CD4-positive, alpha-beta T cell treated with Interferon alpha-2 for 1 hour (primary cell): ENCODE measurements at regions not wholly inside any gene's neighbourhood (a gene's known extent, or its start where the extent isn't known, plus 50 kb on each side); places are given as distances from the start of the nearest gene placed in this dataset.
"Not testable (repeated sequence)": the region's sequence is repeated elsewhere in the genome, so short reads cannot be mapped to it uniquely, and the experiment has no call there.

Experiments used
- DNase-seq, 2 donors: peaks; one replicate each; pipeline ENCODE4 v3.0.0-alpha.2; 2020 to 2022

DNA sequence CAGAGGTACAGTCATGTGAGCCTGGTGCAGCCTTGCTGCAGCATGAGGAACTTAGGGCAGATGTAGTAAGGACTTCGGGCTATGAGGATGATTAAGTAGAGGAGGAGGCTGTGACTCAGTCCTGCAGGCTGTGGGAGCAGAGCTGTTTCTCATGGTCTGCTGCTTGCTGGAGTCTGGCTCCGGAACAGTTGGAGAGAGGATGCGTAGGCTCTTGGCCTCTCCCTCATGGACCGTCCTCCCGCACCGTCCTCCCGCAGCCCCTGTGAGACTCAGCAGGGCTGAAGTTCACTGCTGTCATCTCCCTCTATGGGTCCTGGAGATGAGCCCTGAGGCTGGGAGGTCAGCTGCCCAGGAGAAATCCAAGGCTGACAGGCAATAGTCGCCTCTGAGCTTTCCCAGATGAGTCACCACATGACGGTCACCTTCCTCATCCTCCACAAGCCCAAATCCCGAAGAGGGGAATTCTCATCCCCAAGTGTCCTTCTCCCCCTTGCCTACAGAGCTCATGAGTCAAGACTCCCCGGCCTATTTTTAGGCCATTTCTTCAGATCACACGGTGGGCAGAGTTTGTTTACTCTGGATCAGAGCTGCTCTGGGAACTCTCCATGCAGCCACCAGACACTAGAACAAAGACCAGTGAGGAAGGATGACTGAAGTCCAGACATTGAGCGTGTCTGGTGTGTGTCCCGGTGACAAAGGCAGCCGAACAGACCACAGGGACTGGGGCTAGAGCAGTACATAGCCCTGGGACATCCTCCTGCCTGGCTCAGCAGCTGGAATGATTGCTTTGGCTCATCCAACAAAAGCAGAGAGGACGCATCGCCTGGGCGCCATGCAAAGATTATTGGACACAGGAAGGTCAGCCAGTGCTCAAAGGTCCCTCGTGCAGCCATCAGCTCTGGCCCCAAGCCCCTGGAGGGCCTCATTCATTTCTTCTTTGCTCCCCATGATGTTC, 134.5 kb downstream of the NPIPB11 start:
- not testable (repeated sequence) for DNase-seq

DNA sequence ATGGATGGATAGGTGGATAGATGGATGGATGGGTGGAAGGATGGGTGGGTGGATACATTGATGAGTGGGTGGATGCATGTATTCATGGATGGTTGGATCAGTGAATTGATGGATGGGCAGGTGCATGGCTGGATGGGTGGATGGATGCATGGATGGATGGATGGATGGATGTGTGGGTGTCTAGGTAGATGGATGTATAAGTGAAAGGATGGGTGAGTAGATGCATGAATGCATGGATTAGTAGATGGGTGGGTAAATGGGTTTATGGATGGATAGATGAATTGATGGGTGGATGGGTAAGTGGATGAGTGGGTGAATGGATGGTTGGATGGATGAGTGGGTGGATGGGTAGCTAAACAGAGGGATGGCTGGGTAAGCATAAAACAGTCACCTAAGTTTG, 135.6 kb downstream of the NPIPB11 start:
- DNase-seq: not testable (repeated sequence)

DNA sequence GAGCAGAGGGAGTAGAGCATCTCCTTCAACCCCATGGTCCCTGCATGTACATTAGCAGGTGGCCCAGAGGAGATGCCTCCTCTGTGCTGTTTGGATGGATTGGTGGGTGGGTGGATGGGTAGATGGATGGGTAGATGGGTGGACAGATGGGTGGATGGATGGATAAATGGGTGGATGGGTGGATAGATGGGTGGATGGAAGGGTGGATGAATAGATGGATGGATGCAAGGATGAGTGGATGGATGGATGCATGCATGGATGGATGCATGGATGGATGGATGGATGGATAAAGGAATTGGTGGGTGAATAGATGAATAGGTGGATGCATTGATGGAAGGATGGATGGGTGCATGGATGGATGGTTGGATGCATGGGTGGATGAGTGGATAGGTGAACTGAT, 136.5 kb downstream of the NPIPB11 start:
- DNase-seq: not testable (repeated sequence)

DNA sequence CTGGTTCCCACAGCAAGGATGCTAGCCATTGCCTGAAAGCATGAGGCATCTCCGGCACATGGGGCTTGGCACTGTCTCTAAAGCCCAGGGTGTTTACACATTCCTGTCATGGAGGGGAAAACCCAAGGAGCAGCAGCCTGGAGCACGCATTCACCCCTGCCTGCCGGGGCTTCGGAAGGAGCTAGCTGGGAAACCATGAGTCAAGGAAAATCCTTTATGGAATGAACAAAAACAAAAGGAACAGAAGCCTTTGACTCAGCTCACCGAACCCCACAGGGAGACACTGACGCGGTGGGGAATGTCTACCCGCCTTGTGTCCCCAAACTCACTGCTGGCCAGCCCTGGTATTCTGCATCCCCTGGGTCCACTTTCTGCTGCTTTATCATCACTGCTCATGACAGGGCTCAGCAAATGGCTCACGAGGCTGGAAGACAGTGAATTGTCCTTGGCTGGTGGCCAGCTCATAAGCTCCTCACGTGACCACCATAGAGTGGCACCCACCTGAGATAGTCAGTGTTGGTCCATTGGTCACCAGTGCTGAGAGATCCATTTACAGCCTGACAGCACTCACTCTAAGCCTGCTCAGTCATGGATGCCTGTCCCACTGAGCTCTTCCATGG, 137.2 kb downstream of the NPIPB11 start:
- not testable (repeated sequence) for DNase-seq

DNA sequence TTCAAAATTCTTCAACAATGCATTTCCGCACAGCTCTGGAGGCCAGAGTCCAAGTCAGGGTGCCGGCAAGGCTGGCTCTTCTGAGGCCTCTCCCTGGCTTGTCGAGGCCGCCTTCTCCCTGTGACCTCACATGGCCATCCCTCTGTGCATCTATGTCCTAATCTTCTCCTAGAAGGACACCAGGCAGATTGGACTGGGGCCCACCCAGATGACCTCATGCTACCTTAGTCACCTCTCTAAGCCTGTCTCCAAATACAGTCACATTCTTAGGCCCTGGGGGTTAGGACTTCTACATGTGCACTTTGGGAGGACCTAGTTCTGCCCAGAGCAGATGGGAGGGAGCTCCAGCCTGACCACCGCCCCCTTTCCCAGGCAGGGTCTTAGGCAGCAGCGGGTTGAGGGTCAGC, 137.7 kb downstream of the NPIPB11 start:
- not testable (repeated sequence) for DNase-seq

DNA sequence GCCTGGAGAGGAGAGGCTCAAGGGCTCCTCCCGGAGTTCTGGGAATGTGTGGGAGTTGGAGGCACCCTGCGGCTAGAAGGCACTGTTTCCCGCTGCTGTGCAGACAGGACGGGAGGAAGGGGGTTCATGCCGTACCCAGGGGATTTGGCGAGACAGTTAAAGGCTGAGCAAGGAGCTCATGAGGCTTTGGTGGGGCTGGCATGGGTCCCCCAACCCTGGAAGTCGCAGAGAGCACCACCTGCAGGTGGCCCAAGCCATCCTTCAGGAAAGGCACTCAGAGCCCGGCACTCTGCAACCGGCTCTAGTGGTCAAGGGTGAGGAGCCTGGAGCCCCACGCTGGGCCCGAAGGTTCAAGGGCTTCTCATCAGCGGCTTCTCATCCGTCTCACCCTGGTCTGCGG, 138.2 kb downstream of the NPIPB11 start:
- not testable (repeated sequence) for DNase-seq

DNA sequence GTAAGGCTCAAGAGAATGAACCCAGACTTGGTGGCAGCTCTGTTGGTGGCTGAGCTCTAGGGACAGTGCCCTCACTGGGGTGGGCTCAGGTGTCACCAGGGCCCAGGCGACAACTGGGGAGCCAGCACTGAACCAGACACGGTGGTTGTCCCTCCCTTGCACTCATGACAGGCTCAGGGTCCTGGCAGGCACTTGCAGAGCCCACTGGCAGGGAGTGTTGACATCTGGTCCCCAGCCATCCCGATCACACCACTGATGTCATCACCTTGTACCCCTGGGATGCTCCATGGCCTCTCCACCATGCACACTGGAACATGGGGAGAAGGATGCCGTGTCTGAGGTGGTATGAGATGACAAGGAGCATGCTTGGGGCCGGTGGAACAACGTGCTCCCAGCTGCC, 138.6 kb downstream of the NPIPB11 start:
- DNase-seq: not testable (repeated sequence)

DNA sequence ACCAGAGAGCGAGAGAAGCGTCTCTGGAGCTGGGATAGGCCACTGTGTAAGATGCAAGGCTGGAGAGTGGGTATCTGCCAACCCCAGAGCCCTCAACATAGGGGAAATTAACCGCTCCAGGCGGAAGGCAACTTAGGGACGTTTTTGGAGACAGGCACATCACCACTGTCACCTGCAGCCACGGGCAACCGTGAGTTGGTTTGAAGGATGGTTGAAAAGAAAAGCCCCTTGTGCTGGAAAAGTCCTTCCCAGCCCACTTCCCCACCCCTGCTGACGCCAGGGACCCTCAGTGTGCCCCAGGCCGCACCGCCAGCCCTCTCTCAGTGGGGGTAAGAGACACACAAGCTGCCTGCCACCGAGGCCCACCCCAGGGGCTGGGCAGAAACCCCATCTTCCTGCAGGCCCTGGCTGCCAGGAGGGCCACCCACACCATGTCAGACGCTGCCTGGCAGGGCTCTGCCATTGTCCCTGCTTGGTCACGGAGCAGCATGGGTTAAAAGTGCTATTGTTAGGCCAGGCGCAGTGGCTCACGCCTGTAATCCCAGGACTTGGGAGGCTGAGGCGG, 139.4 kb downstream of the NPIPB11 start:
- DNase-seq: not testable (repeated sequence)

DNA sequence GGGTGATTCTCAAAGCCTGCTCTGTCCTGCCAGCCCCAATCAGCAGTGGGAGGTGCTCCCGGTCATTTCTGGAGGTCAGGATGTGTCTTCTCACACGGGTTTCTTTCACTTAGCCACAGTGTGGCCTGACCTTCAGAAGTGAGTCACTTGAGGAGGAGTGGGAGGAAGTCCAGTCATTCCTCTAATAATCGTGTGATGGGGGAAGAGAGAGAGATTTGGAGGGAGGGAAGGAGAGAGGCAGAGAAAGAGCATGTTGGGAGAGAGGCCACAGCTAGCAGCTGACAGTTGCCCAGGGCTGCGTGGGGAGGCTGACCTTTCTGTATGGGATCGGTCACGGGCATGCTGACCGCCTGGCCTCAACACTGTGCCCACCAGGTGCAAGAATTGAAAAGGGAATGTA, 139.9 kb downstream of the NPIPB11 start:
- DNase-seq: not testable (repeated sequence)

DNA sequence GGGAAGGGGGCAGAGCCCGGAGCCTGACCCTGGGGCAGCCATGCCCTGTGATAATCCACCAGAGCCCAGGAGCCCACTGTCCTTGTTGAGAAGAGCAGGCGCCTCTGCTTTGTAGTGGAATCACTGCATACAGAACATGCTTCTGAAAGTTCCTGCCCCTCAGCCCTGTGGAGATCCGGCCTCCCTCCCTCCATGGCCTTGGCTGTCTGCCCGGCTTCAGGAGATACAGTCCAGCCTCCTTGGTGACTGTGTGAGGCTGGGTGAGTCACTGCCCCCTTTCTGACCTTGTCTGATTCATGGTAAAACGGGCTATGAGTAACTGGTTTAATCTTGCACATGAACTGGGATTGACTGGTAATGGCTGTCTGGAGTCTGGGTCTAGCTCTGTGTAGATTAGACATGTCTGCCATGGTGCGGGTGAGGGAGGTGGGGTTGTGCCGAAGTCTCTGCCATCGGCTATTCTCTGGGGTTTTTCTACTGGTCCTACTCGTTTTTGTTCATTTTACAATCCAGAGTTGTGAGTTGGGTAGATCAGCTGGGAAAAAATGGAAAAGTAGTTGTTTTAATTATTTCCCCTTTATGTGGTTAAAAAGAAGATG, 141.2 kb downstream of the NPIPB11 start:
- DNase-seq: peak; percentile 7 to 54

DNA sequence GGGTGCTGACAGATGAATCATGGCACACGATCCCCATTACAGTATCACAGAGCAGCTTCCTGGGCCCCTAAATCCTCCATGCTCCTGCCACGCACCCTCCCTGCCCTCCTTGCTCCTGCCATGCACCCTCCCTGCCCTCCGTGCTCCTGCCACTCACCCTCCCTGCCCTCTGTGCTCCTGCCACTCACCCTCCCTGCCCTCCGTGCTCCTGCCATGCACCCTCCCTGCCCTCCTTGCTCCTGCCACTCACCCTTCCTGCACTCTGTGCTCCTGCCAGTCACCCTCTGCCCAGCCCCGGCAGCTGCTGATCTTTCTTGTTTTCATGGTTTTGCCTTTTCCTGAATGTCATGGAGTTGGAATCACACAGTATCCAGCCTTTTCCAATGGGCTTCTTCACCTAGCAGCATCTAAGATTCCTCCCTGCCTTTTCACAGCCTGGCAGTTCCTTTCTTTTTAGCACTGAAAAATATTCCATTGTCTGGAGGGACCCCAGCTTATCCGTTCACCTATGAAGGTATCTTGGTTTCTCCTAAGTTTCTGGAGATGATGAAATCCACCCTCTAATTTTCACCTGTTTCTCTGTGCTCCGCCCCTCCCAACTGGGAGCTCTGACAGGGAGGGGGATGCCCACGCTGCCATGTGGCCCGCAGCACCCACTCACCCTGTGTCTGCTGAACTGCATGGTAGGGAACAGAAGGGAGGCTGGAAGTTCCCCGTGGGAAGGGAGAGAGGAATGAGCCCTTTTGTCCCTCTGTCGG, 142.3 kb downstream of the NPIPB11 start:
- not testable (repeated sequence) for DNase-seq

DNA sequence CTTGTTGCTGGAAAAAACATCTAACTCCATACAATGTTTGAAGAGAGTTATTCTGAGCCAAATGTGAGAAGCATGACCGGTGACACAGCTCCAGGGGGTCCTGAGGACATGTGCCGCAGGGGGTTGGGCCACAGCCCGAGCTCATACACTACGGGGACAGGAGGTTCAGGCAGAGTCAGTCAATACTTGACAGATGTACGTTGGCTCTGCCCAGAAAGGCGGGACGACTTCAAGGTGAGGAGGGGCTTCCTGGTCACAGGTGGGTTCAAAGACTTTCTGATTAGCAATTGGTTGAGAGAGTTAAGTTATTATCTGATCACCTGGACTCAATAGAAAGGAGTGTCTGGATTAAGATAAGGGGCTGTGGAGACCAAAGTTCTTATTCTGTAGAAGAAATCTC, 143.8 kb downstream of the NPIPB11 start:
- not testable (repeated sequence) for DNase-seq

DNA sequence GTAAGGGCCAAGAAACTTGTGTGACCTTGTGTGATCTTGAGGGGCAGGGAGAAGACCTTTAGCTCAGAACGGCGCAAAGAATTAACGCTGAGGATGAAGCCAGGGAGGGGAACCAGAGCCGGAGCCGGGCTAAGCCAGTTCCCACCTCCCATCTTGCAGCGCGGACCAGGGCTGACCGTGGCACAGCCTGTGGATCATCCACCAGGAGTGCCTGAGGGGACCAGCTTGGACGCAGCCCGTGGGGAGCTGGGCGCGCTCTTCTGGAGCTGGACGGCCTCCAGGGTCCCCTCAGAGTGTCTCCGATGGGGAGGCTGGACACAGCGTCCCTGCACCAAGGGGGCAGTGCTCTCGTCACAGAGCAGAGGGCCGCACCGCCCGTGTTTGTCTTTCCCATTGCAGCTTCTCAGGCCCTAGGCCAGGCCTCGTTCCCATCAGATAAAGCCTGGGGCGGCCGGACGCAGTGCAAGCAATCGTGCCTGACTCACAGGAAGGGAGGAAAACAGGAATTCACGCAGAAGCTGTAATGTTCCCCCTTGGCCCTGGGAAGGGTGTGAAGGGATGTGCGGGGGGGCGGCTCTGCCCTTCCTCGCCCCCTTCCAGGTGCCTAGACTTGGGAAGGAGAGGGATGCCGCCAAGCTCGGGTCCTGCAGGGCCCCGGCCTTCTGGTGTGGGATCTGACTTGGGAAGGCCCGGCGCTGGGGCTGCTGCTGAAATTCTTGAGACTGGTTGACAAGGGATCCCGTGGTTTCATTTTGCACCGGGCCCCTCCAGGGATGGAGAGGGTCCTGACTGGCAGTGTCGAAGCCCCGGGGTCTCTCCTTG, 144.9 kb downstream of the NPIPB11 start:
- not testable (repeated sequence) for DNase-seq

DNA sequence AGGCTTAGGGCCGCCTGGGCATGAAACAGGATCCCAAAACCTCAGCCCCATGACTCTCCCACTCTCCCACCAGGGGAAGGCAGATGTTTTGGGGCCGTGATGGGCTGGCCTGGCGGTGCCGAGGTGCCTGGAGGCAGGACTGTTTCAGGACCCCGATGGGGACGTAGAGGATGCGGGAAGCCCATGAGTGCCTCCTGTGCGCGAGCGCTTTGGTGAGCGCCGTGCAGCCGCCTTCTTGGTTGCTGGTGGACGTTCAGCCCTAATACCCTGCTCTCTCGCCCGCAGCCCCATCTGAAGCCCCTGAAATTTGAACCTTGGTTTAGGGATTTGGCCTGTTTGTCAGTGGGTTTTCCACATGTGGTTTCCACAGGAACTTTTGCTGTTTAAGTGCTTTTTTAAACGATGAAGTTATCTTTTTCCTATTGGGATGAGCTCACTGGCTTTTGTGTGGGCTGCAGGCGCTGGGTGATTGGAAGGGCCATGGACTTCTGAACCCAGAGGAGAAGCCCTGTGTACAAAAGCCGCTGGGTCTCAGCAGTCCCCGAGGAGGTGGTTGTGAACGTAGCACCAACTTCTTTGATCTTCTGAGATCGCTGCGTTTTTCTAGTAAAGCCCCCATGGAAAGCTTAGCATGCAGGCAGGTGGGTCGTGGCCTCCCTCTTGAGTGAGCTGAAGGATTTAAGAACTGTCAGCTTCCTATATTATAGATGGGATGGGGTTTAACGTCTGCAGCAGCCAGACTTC, 145.7 kb downstream of the NPIPB11 start:
- not testable (repeated sequence) for DNase-seq

DNA sequence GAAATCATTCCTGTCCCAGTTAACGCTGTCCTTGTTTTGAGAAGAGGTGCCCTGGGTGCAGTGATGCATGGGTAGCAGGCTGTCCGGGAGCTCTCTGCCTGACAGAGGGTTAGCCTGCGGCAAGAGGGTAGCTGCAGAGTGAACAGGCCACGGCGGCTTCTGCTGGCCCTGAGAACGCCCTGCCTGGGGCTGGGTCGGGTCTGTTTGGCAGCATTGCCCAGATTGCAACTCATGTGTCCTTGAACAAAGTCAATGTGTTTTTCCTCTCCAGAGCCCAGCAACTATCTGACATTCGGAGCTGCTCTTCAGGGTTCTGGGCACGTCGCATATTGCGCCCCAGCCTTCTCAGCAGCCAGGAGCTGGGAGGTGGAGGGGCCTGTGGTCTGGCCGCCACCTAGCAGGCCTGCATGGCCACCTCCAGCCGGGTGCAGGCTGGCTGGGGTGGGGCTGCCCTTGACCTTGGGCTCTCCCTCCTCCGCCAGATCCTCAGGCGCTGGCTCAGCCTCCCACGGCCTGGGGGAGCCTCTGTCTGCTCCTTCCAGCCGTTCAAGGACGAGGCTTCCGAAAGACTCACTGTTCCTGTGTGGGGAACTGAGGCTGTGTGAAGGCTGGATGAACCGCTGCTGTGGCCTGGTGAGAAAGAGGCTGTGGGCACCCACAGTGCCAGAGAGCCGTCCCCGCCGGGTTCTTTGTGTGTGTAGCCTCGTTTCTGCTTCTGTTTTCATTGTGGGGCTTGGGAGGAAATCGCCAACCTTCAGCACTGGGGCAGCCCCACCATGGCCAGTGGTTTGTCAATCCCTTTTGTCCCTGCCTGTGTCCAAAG, 146.7 kb downstream of the NPIPB11 start:
- DNase-seq: not testable (repeated sequence)

DNA sequence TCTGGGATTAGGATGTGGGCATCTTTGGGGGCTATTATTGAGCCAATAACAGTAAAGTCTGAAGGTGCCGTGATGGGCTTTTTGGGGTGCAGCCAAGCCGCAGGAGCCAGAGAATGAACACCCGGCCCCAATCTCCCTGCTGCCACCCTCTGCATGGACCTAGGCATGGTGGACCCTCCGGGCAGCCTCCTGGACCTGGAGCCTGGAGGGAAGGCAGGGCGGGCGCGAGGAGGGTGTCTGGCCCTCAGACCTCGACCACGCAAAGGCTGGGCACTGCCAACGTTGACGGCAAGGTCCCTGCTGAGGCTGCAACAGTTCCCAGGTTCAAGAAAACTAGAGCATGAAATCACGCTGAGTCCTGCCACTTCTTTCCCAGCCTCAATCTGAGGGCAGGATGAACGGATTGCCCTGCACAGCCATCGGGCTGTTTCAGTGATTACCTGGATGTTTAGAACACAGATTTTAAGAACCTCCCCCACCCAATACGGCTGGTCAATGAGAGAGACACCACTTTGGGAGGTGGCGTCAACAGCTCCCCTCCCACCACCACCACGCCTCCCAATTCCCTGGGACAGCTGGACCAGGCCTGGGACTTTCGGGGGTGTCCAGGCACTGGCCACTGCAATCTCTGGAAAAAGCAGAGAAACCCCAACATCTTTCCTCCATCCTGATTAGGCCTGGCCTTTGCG, 147.4 kb downstream of the NPIPB11 start:
- DNase-seq: not testable (repeated sequence)

DNA sequence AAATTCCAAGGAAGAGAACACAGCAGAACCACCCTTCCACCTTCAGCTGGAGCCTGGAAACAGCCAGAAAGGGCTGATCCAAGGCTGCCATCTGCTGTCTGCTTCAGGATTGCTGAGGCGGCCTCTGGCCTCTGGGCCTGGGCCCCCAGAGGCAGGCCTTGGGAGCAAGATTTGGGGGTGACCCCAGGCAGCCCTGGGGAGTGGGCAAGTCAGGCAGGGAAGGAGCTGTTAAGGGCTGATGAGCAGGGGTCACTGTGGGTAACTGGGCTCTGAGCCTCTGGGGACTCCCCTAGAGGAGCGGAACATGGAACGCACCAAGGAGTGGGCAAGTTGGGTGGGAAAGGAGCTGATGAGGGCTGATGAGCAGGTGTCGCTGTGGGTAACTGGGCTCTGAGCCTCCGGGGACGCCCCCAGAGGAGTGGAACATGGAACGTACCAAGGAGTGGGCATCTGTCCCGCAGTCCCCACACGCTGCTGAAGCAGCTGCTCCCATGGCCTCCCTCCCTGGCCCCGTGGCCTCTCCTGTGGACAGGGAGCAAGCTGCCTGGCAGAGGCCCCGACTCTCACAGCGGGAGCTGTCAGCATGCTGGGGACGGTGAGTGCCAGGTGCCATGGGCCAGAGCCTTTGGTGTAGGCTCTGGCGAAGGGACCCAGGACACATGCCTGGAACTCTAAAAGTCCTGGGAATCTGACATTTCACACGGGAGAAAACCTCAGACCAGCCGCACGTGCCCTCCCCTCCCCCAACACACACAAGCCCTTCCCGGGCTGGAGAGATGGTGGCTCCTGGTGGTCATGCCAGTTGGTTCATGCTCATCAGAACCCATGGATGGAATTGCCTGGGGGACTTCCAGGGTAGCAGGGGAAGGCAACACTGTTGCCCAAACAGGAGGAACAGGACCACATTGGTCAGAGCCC, 148.8 kb downstream of the NPIPB11 start:
- DNase-seq: not testable (repeated sequence)

DNA sequence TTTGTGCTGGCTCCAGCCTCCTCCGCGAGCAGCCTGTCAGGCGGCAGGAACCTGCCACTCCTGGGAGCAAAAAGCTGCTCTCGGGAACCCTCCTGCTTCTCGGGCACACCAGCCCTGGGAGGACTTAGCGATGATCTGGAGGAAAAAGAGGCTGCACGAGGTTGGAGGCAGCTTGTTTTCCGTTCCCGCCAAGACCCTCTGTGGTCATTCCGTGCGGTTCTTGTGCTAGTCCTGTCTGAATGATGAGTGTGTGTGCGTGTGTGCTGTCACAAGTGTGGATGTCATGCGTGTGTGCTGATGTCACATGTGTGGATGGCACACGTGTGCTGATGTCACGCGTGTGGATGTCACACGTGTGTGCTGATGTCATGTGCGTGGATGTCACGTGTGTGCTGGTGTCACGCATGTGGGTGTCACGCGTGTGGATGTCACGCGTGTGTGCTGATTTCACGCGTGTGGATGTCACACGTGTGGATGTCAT, 150.0 kb downstream of the NPIPB11 start:
- no peak for DNase-seq
